Testis (tissue), 2 donors: ENCODE measurements at regions not wholly inside any gene's neighbourhood (a gene's known extent, or its start where the extent isn't known, plus 50 kb on each side); places are given as distances from the start of the nearest gene placed in this dataset.

ENCODE experiments used
- DNase-seq: peaks from one replicate; pipeline ENCODE4 v3.0.0-alpha.2; 2019
- H3K27ac ChIP-seq, 2 donors: fragments of 200-600 bp; sonication (generic); one replicate each; pipeline ENCODE4 v1.5.1; 2019
- H3K27me3 ChIP-seq: fragments of 200-600 bp; sonication (generic); one replicate; pipeline ENCODE4 v1.5.1; 2019
- H3K36me3 ChIP-seq: fragments of 200-600 bp; sonication (generic); one replicate; pipeline ENCODE4 v1.5.1; 2017; ENCODE audit warnings: low read depth; ENCODE audit errors: missing control alignments
- H3K4me1 ChIP-seq: fragments of 200-600 bp; sonication (generic); one replicate; pipeline ENCODE4 v1.5.1; 2019
- H3K4me3 ChIP-seq, 2 donors: fragments of 200-600 bp; sonication (generic); one replicate each; pipeline ENCODE4 v1.5.1; 2017 to 2019
- H3K9me3 ChIP-seq: fragments of 200-600 bp; sonication (generic); one replicate; pipeline ENCODE4 v1.5.1; 2017
- CTCF ChIP-seq, 3 experiments: fragments of 450-650 bp in 2 of 3; fragments of 200-600 bp in 1 of 3; sonication (generic) in 1 of 3; IDR thresholded peaks; one replicate each; pipeline ENCODE4 v1.5.1; 2016 to 2019; ENCODE audit warnings: antibody characterized with exemption in 3 of 3, mild to moderate bottlenecking in 2 of 3, moderate library complexity in 1 of 3
- POLR2A ChIP-seq: fragments of 450-650 bp; IDR thresholded peaks from one replicate; pipeline ENCODE4 v1.6.1; 2017; ENCODE audit warnings: antibody characterized with exemption, mild to moderate bottlenecking, moderate library complexity
- WGBS, 2 donors: methylation state at CpG; one replicate each; pipeline ENCODE4 v1.1.5; 2018; 5-methylcytosine and 5-hydroxymethylcytosine counted together
- intact Hi-C: fragments of 100-400 bp; cut with DNase I; formaldehyde crosslinking; loops from one replicate; pipeline ENCODE4 v1.15.1; 2023; ENCODE audit warnings: low total_unique reads

GRCh38 chr5:110812639-110813038 lies 73.8 kb downstream of the SLC25A46 start:
- no peak for DNase-seq
- Histone ChIP-seq H3K36me3 (no peaks in the 10 kb centered on the region), H3K27ac (no peak overlapping the region), H3K27me3 (no peaks in the 10 kb centered on the region), H3K9me3 (no peaks in the 10 kb centered on the region), H3K4me3 (no peak overlapping the region), H3K4me1 (no peaks in the 10 kb centered on the region)
- no peak for TF ChIP-seq POLR2A
- no peak for TF ChIP-seq CTCF (IDR thresholded peaks at IDR 0.05)
- 82 to 89% methylated on average over 3 of the region's 3 CpGs for WGBS, 2 donors
- intact Hi-C loops, result no loop called here

DNA sequence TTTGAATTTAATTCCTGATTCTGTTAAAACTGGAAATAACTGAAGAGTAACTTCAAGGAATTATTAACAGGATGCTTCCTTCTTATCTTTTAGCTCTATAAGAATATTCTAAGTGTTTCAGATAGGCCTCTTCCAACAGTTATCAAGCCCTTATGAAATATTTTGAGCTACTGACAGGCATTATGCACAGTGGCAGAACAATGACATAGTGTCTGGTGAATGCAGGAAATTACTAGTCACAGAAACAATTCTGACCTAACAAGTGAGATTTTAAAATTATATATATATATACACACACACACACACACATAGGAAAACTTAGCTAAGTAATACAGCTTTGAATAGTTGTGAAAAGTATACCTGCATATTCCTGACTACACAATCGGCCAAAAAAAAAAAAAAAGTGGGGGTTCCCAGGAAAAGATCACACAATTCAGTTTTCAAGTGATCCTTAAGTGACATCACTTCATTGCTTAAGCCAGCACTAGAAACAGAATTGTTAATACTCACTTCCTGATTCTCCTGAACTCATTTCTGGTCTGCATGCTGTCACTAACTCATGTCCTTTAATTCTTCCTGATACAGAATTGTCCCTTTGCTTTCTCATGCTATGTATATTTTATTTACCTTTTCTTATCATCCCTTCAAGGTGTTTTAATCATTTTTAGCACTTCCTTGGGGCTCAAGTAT lies 77.3 kb downstream of the SLC25A46 start:
- Histone ChIP-seq H3K36me3 (no peaks in the 10 kb centered on the region), H3K4me1 (no peaks in the 10 kb centered on the region), H3K27ac (no peak overlapping the region), H3K27me3 (no peaks in the 10 kb centered on the region), H3K9me3 (no peaks in the 10 kb centered on the region), H3K4me3 (no peak overlapping the region)
- intact Hi-C loops, result no loop called here
- no peak for TF ChIP-seq POLR2A
- TF ChIP-seq CTCF (IDR thresholded peaks at IDR 0.05), result no peak
- DNase-seq, result no peak
- 71 to 76% methylated on average over 1 of the region's 1 CpG for WGBS, 2 donors

DNA sequence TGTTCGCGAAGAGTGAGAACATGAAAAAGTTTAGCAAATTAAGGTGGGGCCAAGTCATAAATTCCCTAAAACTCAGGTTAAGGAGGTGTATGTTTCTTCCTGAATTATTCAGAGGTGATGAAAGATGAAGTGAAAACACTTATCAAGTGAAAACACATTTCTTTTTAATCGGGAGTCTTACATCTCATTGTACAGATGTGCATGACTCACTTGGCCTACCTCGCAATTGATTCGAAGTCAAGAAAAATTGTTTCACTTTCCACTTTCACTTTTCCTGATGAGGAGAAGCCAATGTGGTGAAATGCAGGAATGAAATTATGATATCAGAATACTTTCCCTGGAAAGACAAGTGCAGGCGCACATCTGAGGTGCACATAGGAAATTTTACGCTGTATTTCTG lies 78.7 kb downstream of the SLC25A46 start:
- TF ChIP-seq CTCF (IDR thresholded peaks at IDR 0.05) (no peak), POLR2A (no peak)
- 81 to 88% methylated on average over 7 of the region's 7 CpGs for WGBS, 2 donors
- H3K4me1 ChIP-seq, result no peaks in the 10 kb centered on the region
- DNase-seq, result no peak
- no peak overlapping the region for H3K27ac ChIP-seq
- no peak overlapping the region for H3K4me3 ChIP-seq
- no peaks in the 10 kb centered on the region for H3K36me3 ChIP-seq
- H3K27me3 ChIP-seq, result no peaks in the 10 kb centered on the region
- intact Hi-C loops, result no loop called here
- no peaks in the 10 kb centered on the region for H3K9me3 ChIP-seq

DNA sequence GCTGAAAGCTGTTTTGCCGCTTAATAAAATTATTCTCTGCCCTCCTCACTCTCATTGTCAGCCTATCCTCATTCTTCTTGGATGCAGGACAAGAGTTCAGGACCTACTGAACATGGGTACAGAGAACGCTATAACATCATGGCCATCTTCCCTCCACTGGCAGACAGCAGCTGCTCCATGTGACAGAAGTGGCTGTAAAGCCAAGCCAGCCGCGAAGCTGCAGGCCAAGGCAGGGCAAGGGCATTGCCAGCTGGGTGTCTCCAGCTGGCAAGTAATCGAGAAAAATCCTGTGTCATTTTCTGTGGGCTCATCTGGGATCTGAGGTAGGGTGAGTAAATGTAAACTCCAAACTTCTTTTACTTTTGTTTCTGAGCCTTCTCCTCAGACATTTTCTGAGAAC lies 84.8 kb downstream of the SLC25A46 start:
- Histone ChIP-seq H3K36me3 (no peaks in the 10 kb centered on the region), H3K9me3 (no peaks in the 10 kb centered on the region), H3K4me1 (no peaks in the 10 kb centered on the region), H3K4me3 (no peak overlapping the region), H3K27me3 (no peaks in the 10 kb centered on the region), H3K27ac (no peak overlapping the region)
- WGBS, 2 donors, result 82 to 89% methylated on average over 5 of the region's 5 CpGs
- DNase-seq, result no peak
- no peak for TF ChIP-seq CTCF (IDR thresholded peaks at IDR 0.05)
- TF ChIP-seq POLR2A, result no peak
- intact Hi-C loops, result no loop called here

GRCh38 chr5:110824936-110825441 lies 86.2 kb downstream of the SLC25A46 start:
- H3K27me3 ChIP-seq, result no peaks in the 10 kb centered on the region
- H3K27ac ChIP-seq, result no peak overlapping the region
- no peaks in the 10 kb centered on the region for H3K9me3 ChIP-seq
- TF ChIP-seq CTCF (IDR thresholded peaks at IDR 0.05) (no peak), POLR2A (no peak)
- no peak overlapping the region for H3K4me3 ChIP-seq
- DNase-seq, result no peak
- intact Hi-C loops, result no loop called here
- 67 to 92% methylated on average over 3 of the region's 3 CpGs for WGBS, 2 donors
- no peaks in the 10 kb centered on the region for H3K36me3 ChIP-seq
- H3K4me1 ChIP-seq, result no peaks in the 10 kb centered on the region
